ENCODE measurements at regions not wholly inside any gene's neighbourhood (a gene's known extent, or its start where the extent isn't known, plus 50 kb on each side); places are given as distances from the start of the nearest gene placed in this dataset.
A peak's percentile ranks its signal among the peaks of the same experiment; 100 is the strongest.

DNA sequence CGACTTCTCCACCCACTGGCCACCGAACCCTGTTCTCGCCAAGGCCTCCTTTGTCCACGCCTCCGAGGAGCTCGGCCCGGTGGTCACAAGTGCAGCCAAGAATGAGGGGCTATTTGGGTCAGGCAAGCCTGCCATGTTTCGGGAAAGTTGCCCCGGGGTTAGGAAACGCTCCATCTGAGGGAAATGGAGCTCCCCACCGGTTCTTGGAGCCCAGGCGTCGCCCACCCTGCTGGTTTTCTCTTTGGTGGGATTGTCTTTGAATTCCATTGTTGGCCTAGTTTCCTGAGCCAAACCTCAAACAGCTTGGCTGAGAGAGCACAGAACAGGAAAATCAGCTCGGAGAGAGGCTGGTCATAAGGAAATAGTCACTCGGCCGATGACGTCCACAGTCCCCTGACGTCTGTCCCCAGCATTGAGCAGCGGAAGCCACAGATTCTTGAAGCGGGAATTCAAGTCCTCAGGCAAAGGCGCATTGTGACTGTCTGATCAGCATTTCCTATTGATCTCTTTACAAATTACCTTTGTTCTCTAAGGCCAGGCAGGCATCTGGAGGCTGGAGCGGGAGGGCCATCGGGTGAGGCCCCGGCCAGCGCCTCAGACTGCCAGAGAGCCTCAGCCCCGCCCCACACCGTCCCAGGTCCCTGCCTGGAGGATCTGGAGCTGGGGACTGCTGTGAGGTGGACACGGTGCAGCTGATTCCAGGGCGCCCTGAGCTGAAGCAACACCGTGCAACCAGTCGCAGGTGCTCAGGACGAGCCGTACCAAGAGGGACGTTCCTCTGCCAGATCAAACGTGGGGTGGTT is 138.6 kb downstream of the DLL1 start:
- H3K4me3 ChIP-seq = no peak overlapping the region
- Mint-ChIP-seq H3K4me1 (peaks cover 33% of the 10 kb centered on the region), H3K27me3 (ENCODE audit: insufficient read depth, low read depth, poor library complexity) (peaks cover 18% of the 10 kb centered on the region), H3K4me3 (no peak overlapping the region), H3K27ac (no peak overlapping the region; the same call in 1 of the 2 replicates), H3K36me3 (ENCODE audit: low read depth) (no peaks in the 10 kb centered on the region; the same call in 2 of the 3 replicates), H3K9me3 (no peaks in the 10 kb centered on the region)
- no peaks in the 10 kb centered on the region; the same call in 1 of the 2 replicates for H3K4me1 ChIP-seq (ENCODE audit: insufficient read depth)
- no peaks in the 10 kb centered on the region for H4K20me1 ChIP-seq (replicated peaks; ENCODE audit: insufficient read depth)
- ATAC-seq (peak; percentile 46), DNase-seq (ENCODE audit: low spot score) (no peak)
- H3K9me2 ChIP-seq (ENCODE audit: insufficient read depth) = no peaks in the 10 kb centered on the region
- no peaks in the 10 kb centered on the region for H3K36me3 ChIP-seq (ENCODE audit: insufficient read depth)
- no peak overlapping the region for H3K4me2 ChIP-seq
- no peak overlapping the region for H3K27ac ChIP-seq (ENCODE audit: low read depth)
- H2AFZ ChIP-seq = peak overlapping the region; percentile 76; the same call in 1 of the 2 replicates
- no peaks in the 10 kb centered on the region for H3K27me3 ChIP-seq (ENCODE audit: insufficient read depth)
- H3F3A ChIP-seq (replicated peaks; ENCODE audit: low read depth) = no peaks in the 10 kb centered on the region
- no peak for TF ChIP-seq EZH2 (IDR thresholded peaks at IDR 0.05; ENCODE audit: low read depth, unreplicated experiment)
- TF ChIP-seq CREB1 (CRISPR knock-in tag; IDR thresholded peaks at IDR 0.05; ENCODE audit: low read depth) = no peak
- no peak for TF ChIP-seq NANOG (IDR thresholded peaks at IDR 0.05; ENCODE audit: borderline replicate concordance)
- TF ChIP-seq ZNF114 (CRISPR knock-in tag; IDR thresholded peaks at IDR 0.05) = no peak
- TF ChIP-seq CTCF (conservative IDR thresholded peaks at IDR 0.05; ENCODE audit: low read depth in 2 of 2) = no peak
- no peak for TF ChIP-seq ETS1 (IDR thresholded peaks at IDR 0.05)
- TF ChIP-seq ZNF462 (CRISPR knock-in tag; IDR thresholded peaks at IDR 0.05) = no peak
- TF ChIP-seq STAT1 (IDR thresholded peaks at IDR 0.05; ENCODE audit: unreplicated experiment) = no peak
- TF ChIP-seq POLR2AphosphoS5 (IDR thresholded peaks at IDR 0.05; ENCODE audit: low read depth) = no peak
- no peak for TF ChIP-seq REST (IDR thresholded peaks at IDR 0.05; ENCODE audit: unreplicated experiment)
- no peak for TF ChIP-seq ZNF331 (CRISPR knock-in tag; IDR thresholded peaks at IDR 0.05; ENCODE audit: low read depth)
- H3K79me2 ChIP-seq (replicated peaks; ENCODE audit: insufficient read depth) = no peaks in the 10 kb centered on the region

Data from GM23338 (cell line).